T-cell (primary cell): ENCODE measurements at regions not wholly inside any gene's neighbourhood (a gene's known extent, or its start where the extent isn't known, plus 50 kb on each side); places are given as distances from the start of the nearest gene placed in this dataset.

Experiments
- ATAC-seq, 4 experiments: fragments of 200-7000 bp in 3 of 4; fragments of 150-1000 bp in 1 of 4; cut with Tn5 transposase; replicated peaks in 1 of 4; 1 replicate in 3 of 4; 2 replicates in 1 of 4; pipeline ENCODE4 v1.10.0; 2021; ENCODE audit warnings: moderate library complexity in 3 of 4, mild to moderate bottlenecking in 2 of 4, moderate number of reproducible peaks in 1 of 4
- CTCF ChIA-PET, 2 donors: fragments of 300-600 bp; sonication (Branson Sonifier 250); formaldehyde crosslinking; loops; one replicate each; lab custom pipeline; 2022; ENCODE audit warnings: antibody characterized with exemption in 2 of 2; lab: Charles Lee
- POLR2A ChIA-PET, 2 donors: fragments of 300-600 bp; sonication (Branson Sonifier 250); formaldehyde crosslinking; loops; one replicate each; lab custom pipeline; 2022; ENCODE audit warnings: antibody characterized with exemption in 2 of 2; lab: Charles Lee
- DNase-seq, 35 experiments: peaks; one replicate each; pipeline versions ENCODE4 v3.0.0 to v3.0.0-alpha.2; 2013 to 2023
- H3K27ac ChIP-seq: one replicate; pipeline ENCODE4 v1.5.1; 2013; ENCODE audit warnings: low read length
- H3K27me3 ChIP-seq, 2 experiments: replicated peaks in 1 of 2; 1 replicate in 1 of 2; 2 replicates in 1 of 2; pipeline versions ENCODE4 v1.6.1 to v1.7.0; 2013; ENCODE audit warnings: low read length in 1 of 2, mixed read lengths in 1 of 2; ENCODE audit not compliant: control insufficient read depth in 2 of 2, insufficient read depth in 2 of 2; ENCODE audit errors: extremely low read depth in 1 of 2
- H3K36me3 ChIP-seq, 2 donors: 1 replicate in 1 of 2; 2 replicates in 1 of 2; pipeline versions ENCODE4 v1.6.1 to v1.7.0; 2013; ENCODE audit warnings: low read length in 1 of 2; ENCODE audit not compliant: control insufficient read depth in 2 of 2, insufficient read depth in 1 of 2; ENCODE audit errors: extremely low read depth in 1 of 2
- H3K4me1 ChIP-seq, 2 experiments: 1 replicate in 1 of 2; 2 replicates in 1 of 2; pipeline versions ENCODE4 v1.6.1 to v1.7.0; 2013; ENCODE audit warnings: low read length in 2 of 2, mixed read lengths in 1 of 2; ENCODE audit not compliant: insufficient read depth in 2 of 2, control insufficient read depth in 1 of 2; ENCODE audit errors: extremely low read depth in 1 of 2
- H3K4me3 ChIP-seq, 2 donors: 1 replicate in 1 of 2; 2 replicates in 1 of 2; pipeline versions ENCODE4 v1.5.1 to v1.7.0; 2013; ENCODE audit warnings: mild to moderate bottlenecking in 2 of 2, low read length in 1 of 2, moderate library complexity in 1 of 2; ENCODE audit not compliant: control insufficient read depth in 1 of 2; ENCODE audit errors: extremely low read depth in 1 of 2
- H3K9me3 ChIP-seq: 2 replicates; pipeline ENCODE4 v1.7.0; 2013
- H3K27ac Mint-ChIP-seq, 2 donors: one replicate each; pipeline ENCODE4 v1.8.0; 2020 to 2021; ENCODE audit warnings: mild to moderate bottlenecking in 2 of 2, mixed read lengths in 2 of 2
- H3K27me3 Mint-ChIP-seq, 2 donors: one replicate each; pipeline ENCODE4 v1.8.0; 2021 to 2022; ENCODE audit warnings: mixed read lengths in 2 of 2
- H3K36me3 Mint-ChIP-seq: one replicate; pipeline ENCODE4 v1.8.0; 2021; ENCODE audit warnings: mixed read lengths
- H3K4me1 Mint-ChIP-seq, 3 donors: one replicate each; pipeline ENCODE4 v1.8.0; 2020 to 2022; ENCODE audit warnings: mixed read lengths in 3 of 3, mild to moderate bottlenecking in 1 of 3
- H3K4me3 Mint-ChIP-seq, 3 donors: one replicate each; pipeline ENCODE4 v1.8.0; 2020 to 2022; ENCODE audit warnings: mild to moderate bottlenecking in 3 of 3, mixed read lengths in 3 of 3, moderate library complexity in 3 of 3
- H3K9me3 Mint-ChIP-seq, 3 donors: one replicate each; pipeline ENCODE4 v1.8.0; 2020 to 2022; ENCODE audit warnings: mixed read lengths in 3 of 3
- WGBS: methylation state at CpG from one replicate; pipeline ENCODE4 v1.1.5; 2013; ENCODE audit warnings: missing lambda C conversion rate; ENCODE audit not compliant: insufficient coverage; 5-methylcytosine and 5-hydroxymethylcytosine counted together

DNA sequence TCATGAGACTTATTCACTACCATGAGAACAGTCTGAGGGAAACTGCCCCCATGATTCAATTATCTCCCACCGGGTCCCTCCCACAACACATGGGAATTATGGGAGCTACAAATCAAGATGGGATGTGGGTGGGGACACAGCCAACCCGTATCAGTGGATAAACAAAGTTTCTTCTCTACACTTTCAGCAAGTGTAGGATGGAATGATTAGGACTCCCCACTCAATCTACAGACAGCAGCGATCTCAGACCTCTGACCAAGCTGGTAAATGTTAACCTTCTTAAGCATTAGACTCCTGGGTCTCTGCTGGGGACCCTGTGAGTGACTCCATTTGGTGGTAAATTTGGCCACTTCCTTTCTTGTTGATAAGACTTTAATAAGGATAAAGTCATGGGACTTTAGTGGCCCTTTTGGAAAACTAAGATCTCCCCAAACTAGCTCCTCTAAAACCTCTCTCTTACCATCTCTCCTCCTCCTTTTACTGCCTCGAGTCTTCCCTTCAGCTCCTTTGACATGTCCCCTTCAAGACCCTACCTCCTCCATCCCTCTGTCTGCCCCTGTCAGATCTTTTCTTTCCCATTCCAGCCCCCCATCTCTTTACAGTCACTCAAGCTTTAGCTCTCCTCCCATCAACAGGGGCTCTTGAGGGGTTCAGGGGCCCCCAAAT lies 71.9 kb downstream of the MYL12B start:
- CTCF ChIA-PET: no interaction called here
- Mint-ChIP-seq H3K27ac (peak overlapping the region in 1 of 2 donors; percentile 13), H3K4me1 (no peaks in the 10 kb centered on the region), H3K4me3 (no peak overlapping the region), H3K27me3 (peaks cover 0 to 1% of the 10 kb centered on the region in 2 donors), H3K9me3 (no peaks in the 10 kb centered on the region), H3K36me3 (no peaks in the 10 kb centered on the region)
- H3K36me3 ChIP-seq: no peaks in the 10 kb centered on the region
- H3K4me3 ChIP-seq: no peak overlapping the region
- DNase-seq (no peak), ATAC-seq (no peak)
- H3K27me3 ChIP-seq: peaks cover 0 to 6% of the 10 kb centered on the region in 2 experiments
- H3K4me1 ChIP-seq: no peaks in the 10 kb centered on the region
- 73% methylated on average over 1 of the region's 4 CpGs for WGBS
- POLR2A ChIA-PET: interaction anchor here in 1 of 2 donors (0.6 kb wide), 1 partner anchor 356 kb away, joined by 8 read pairs; no protein-coding TSS in a partner anchor
- no peaks in the 10 kb centered on the region for H3K9me3 ChIP-seq
- H3K27ac ChIP-seq: no peak overlapping the region

GRCh38 chr18:3340015-3340681 lies 78.2 kb downstream of the MYL12B start:
- POLR2A ChIA-PET: no interaction called here
- Mint-ChIP-seq H3K36me3 (no peaks in the 10 kb centered on the region), H3K4me3 (no peak overlapping the region), H3K27ac (no peak overlapping the region), H3K9me3 (no peaks in the 10 kb centered on the region), H3K27me3 (no peaks in the 10 kb centered on the region), H3K4me1 (peaks cover 0 to 12% (median 10%) of the 10 kb centered on the region in 3 donors)
- DNase-seq (peak in 1 of 35 experiments; percentile 9), ATAC-seq (peak in 2 of 4 experiments; percentile 45 to 50)
- WGBS: 50% methylated on average over 1 of the region's 6 CpGs
- CTCF ChIA-PET: no interaction called here
- Histone ChIP-seq H3K4me3 (no peak overlapping the region), H3K36me3 (no peaks in the 10 kb centered on the region), H3K9me3 (no peaks in the 10 kb centered on the region), H3K27me3 (peaks cover 0 to 4% of the 10 kb centered on the region in 2 experiments), H3K27ac (no peak overlapping the region), H3K4me1 (no peaks in the 10 kb centered on the region)

DNA sequence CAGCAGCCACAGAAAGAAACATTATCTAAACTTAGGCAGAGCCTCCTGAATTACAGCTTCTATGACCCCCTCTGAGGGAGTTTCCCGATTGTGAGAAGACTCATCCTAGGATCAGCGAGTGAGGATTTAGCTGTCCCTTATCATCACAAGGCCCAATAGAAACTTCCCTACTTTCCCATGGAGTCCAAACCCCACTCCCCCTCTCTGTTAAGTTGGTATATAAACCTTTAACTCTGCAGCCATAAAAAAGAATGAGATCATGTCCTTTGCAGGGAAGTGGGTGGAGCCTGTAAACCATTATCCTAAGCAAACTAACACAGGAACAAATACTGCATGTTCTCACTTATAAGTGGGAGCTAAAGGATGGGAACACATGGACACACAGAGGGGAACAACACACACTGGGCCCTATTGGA lies 78.8 kb downstream of the MYL12B start:
- WGBS: no CpG with 5 or more reads among the region's 2 CpGs
- H3K27me3 Mint-ChIP-seq: no peaks in the 10 kb centered on the region
- ChIA-PET POLR2A (no interaction called here), CTCF (no interaction called here)
- no peaks in the 10 kb centered on the region for H3K36me3 Mint-ChIP-seq
- H3K27me3 ChIP-seq: peaks cover 0 to under 1% of the 10 kb centered on the region in 2 experiments
- H3K4me3 ChIP-seq: no peak overlapping the region
- no peaks in the 10 kb centered on the region for H3K9me3 ChIP-seq
- no peak overlapping the region for H3K4me3 Mint-ChIP-seq
- ATAC-seq: no peak
- no peaks in the 10 kb centered on the region for H3K36me3 ChIP-seq
- no peak overlapping the region for H3K27ac ChIP-seq
- H3K9me3 Mint-ChIP-seq: no peaks in the 10 kb centered on the region
- no peak for DNase-seq
- no peaks in the 10 kb centered on the region for H3K4me1 ChIP-seq
- no peak overlapping the region for H3K27ac Mint-ChIP-seq
- peaks cover 0 to 12% (median 10%) of the 10 kb centered on the region in 3 donors for H3K4me1 Mint-ChIP-seq

- POLR2A ChIA-PET: no interaction called here
- Mint-ChIP-seq H3K4me1 (peaks cover 0 to 12% (median 10%) of the 10 kb centered on the region in 3 donors), H3K4me3 (no peak overlapping the region), H3K27me3 (peaks cover 0 to 5% of the 10 kb centered on the region in 2 donors), H3K27ac (no peak overlapping the region), H3K9me3 (no peaks in the 10 kb centered on the region), H3K36me3 (no peaks in the 10 kb centered on the region)
- Histone ChIP-seq H3K4me1 (no peaks in the 10 kb centered on the region), H3K9me3 (no peaks in the 10 kb centered on the region), H3K4me3 (no peak overlapping the region), H3K27me3 (peaks cover 0 to 2% of the 10 kb centered on the region in 2 experiments), H3K36me3 (no peaks in the 10 kb centered on the region), H3K27ac (no peak overlapping the region)
- CTCF ChIA-PET: no interaction called here
- ATAC-seq: no peak
- no peak for DNase-seq
- WGBS: 100% methylated on average over 4 of the region's 5 CpGs
These were observed 80.7 kb downstream of the MYL12B start for GRCh38 chr18:3342628-3343027.

DNA sequence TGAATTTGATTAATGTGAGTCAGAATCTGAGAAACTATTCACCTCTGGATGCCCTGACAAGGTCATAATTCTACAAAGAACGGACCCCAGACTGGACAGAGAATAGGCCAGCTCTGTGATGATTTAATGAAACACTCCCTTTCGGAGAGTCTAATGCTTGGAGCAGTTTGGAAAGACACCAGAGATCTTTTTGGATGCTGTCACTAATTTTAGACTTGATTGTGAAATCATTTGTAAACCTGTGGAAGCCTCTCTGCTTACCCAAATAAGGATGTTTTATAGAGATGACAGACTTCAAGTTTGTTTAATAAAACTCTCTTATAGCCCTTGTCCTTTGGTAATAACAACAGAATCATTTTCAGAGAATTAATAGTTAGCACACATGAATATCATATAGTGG lies 83.5 kb downstream of the MYL12B start:
- no CpG with 5 or more reads among the region's 2 CpGs for WGBS
- no peak overlapping the region for H3K4me3 ChIP-seq
- H3K36me3 Mint-ChIP-seq: no peaks in the 10 kb centered on the region
- peaks cover 3 to 5% of the 10 kb centered on the region in 2 donors for H3K27me3 Mint-ChIP-seq
- H3K4me1 Mint-ChIP-seq: peaks cover 0 to 5% (median 2%) of the 10 kb centered on the region in 3 donors
- H3K27me3 ChIP-seq: peaks cover 0 to 6% of the 10 kb centered on the region in 2 experiments
- no peaks in the 10 kb centered on the region for H3K9me3 Mint-ChIP-seq
- ChIA-PET CTCF (no interaction called here), POLR2A (no interaction called here)
- H3K36me3 ChIP-seq: no peaks in the 10 kb centered on the region
- H3K27ac Mint-ChIP-seq: no peak overlapping the region
- DNase-seq (no peak), ATAC-seq (no peak)
- H3K9me3 ChIP-seq: no peaks in the 10 kb centered on the region
- H3K4me3 Mint-ChIP-seq: no peak overlapping the region
- H3K27ac ChIP-seq: no peak overlapping the region
- H3K4me1 ChIP-seq: no peaks in the 10 kb centered on the region

DNA sequence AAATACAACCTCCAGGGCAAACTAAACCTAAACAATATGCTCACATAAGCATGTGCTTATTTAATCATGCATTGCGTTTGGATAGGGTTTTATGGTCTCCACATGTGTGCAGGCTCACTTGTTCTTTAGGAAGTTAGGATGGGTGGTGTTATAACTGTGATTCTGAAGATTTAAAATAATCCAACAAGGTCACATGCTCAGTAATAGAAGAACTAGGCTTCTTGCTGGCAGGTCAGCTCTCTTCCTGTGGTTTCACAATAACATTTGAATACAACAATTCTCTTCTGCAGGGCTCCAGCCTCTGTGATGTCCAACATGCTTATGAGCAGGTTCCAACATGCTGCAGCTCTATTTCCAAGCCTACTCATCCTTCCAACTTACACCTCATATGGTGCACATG lies 84.0 kb downstream of the MYL12B start:
- H3K27ac Mint-ChIP-seq: no peak overlapping the region
- H3K27me3 Mint-ChIP-seq: peaks cover 3 to 5% of the 10 kb centered on the region in 2 donors
- H3K27ac ChIP-seq: no peak overlapping the region
- H3K36me3 Mint-ChIP-seq: no peaks in the 10 kb centered on the region
- no peak overlapping the region for H3K4me3 ChIP-seq
- H3K9me3 Mint-ChIP-seq: no peaks in the 10 kb centered on the region
- H3K4me3 Mint-ChIP-seq: no peak overlapping the region
- CTCF ChIA-PET: no interaction called here
- no peaks in the 10 kb centered on the region for H3K9me3 ChIP-seq
- DNase-seq (no peak), ATAC-seq (no peak)
- H3K36me3 ChIP-seq: no peaks in the 10 kb centered on the region
- H3K27me3 ChIP-seq: peaks cover 0 to 6% of the 10 kb centered on the region in 2 experiments
- POLR2A ChIA-PET: no interaction called here
- H3K4me1 Mint-ChIP-seq: peaks cover 0 to 5% (median 2%) of the 10 kb centered on the region in 3 donors
- no peaks in the 10 kb centered on the region for H3K4me1 ChIP-seq
- WGBS: no CpG with 5 or more reads among the region's 1 CpG
